DMS53 treated with DMSO at 0.1 percent for 48 hours (cell line): ENCODE measurements at regions not wholly inside any gene's neighbourhood (a gene's known extent, or its start where the extent isn't known, plus 50 kb on each side); places are given as distances from the start of the nearest gene placed in this dataset.

Experiments
- DNase-seq: peaks from one replicate; lab custom pipeline; 2025; ENCODE audit not compliant: unreplicated experiment; lab: John Stamatoyannopoulos, UW

DNA sequence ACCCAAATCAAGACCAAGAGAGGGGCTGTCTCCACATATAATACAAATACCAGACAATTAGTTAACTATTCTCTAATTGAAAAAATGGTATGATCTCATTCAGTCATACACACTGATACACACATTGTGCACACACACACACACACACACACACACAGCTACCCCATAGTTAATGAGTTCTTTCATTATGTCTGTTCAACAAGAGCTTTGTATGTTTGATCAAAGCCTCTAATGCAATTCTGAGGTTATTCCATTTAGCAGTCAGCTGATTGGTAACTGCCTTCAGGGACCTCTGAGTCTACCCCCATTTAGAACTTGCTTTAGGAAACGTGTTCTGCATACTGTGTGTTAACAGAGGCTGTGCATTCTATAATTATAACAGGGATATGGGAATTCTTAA lies 741.4 kb upstream of the LRRTM4 start:
- DNase-seq: no peak

- no peak for DNase-seq
Measured at GRCh38 chr2:78264130-78264529, 742.0 kb upstream of the LRRTM4 start.

GRCh38 chr2:78281164-78281563 lies 744.3 kb upstream of the REG3G start:
- DNase-seq: no peak

DNA sequence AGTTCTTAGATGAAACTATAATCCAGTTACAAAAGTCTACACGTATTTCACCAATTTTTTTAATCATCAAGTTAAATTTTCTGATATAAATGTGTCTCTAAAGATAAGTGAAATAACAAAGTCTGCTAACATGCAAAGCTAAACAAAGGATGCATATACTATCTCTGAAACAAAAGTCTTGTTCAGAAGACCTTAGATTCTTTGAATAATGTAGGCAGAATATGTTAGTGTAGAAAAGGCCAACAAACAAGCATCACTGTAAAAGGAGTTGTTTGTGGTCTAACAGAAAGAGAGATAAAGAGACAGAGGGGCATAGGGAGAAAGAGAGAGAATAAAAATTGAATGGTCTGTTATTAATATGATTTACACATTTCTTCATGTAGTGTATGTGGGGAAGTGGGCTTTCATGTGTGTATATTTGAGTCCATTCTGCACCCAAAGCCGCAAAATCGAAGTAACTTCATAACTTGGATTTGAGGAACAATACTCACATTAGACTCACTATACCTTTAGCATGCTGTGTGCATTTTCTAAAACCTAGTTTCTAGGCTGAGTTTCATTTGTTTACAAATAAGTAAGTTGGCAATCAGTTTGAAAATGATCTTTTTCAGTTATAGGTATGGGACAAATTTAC lies 734.8 kb upstream of the REG3G start:
- DNase-seq: no peak

GRCh38 chr2:78293768-78294167 lies 731.7 kb upstream of the REG3G start:
- no peak for DNase-seq

DNA sequence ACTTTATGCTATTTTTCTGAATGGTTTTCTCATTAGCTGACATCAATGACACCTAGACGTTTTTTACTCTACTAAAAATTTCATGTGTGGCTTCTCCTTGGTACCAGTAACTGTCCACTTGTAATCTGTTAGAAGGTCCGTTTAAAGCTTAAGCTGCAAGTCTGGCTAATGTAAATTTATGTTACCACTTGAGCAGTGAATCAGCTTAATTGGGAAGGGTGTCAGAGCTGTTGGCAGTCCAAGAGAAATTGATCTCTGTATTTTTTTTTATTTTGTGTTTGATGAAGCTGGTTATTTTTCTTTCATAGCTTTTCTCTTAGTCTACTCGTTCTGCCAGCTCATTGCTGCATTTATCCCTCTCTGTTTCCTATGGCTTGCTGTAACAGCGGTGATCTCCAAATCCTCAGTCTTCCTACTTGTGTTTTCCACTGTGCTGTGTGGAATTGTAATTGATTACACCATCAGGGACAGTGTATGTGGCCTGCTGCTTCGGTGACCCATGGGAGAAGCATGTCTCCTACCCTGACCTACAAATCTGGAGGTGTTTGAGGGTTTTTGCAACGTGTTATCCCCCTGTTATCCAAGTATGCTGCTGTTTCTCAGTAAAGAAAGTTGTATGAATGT lies 724.2 kb upstream of the REG3G start:
- DNase-seq: no peak

GRCh38 chr2:78304678-78305077 lies 720.8 kb upstream of the REG3G start:
- no peak for DNase-seq

GRCh38 chr2:78309460-78309859 lies 716.0 kb upstream of the REG3G start:
- DNase-seq: no peak

DNA sequence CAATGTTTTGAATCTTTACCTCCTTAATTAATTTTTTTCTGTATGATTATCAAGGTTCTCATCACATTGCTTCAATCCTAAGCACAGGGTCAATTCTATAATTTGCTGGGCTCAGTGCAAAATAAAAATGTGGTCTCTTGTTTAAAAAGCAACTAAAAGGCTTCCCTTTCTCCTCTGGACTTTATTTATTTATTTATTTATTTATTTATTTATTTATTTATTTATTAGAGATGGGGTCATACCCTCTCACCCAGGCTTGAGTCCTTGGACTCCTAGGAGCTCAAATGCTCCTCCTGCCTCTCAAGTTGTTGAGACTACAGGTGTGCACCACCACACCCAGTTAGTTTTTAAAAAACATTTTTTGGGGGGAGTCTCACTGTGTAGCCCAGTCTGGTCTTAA lies 710.1 kb upstream of the REG3G start:
- no peak for DNase-seq

- no peak for DNase-seq
Measured at GRCh38 chr2:78318275-78318674, 707.2 kb upstream of the REG3G start.

DNA sequence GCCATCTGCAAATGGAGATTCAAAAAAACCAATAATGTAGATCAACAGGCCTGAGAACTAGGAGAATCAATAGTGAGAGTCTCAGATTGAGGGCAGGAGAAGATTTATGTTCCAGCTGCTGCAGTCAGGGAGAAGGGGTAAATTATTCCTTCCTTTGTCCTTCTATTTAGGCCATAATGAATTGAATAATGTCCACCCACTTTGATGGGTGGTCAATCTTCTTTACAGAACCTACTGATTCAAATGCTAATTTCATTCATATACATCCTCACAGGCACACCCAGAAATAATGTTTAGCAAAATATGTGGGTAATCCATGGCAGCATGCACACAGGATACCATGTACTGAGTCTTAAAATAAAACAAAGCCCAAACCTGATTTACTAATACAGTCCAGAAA lies 695.3 kb upstream of the REG3G start:
- no peak for DNase-seq

GRCh38 chr2:78351208-78351607 lies 674.3 kb upstream of the REG3G start:
- DNase-seq: peak; percentile 33

DNA sequence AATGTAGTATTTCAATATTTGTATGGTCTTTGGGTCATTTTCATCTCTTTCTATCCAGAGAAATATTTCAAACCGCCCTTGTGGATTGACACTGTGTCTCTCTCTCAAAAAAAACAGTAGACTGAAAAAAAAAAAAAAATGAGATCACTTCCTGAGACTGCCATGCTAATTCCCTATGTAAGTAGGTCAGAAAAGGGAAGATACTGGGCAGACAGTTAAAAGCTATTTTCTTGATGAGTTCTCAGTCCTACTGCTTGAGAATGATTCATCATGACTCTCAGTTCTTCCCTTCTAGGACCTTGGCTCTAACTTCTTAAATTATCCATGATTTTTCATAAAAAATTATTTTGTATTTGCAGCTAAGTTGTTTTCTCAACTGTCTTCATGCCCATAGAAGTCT lies 672.3 kb upstream of the REG3G start:
- no peak for DNase-seq

DNA sequence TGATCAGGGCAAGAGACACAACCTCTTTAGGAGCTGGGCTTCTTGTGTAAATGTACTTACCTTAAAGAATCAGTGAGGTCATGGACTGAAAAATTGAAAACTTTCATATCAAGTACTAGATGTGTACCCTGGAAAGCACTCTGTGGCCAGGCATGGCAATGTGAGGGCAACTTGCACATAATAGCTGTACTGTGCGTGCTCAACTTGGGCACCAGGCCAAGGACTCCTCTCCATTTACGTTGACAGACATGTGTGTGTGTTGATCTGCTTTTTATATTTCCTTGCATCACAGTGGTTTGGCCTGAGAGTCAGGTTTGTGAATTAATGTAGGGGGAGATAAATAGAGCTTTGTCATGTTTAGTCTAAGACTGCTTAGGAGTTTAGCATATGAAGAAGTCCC lies 669.5 kb upstream of the REG3G start:
- DNase-seq: no peak

- DNase-seq: no peak
Measured at GRCh38 chr2:78383576-78383975, 641.9 kb upstream of the REG3G start.

- no peak for DNase-seq
Measured at GRCh38 chr2:78397198-78397597, 628.3 kb upstream of the REG3G start.

DNA sequence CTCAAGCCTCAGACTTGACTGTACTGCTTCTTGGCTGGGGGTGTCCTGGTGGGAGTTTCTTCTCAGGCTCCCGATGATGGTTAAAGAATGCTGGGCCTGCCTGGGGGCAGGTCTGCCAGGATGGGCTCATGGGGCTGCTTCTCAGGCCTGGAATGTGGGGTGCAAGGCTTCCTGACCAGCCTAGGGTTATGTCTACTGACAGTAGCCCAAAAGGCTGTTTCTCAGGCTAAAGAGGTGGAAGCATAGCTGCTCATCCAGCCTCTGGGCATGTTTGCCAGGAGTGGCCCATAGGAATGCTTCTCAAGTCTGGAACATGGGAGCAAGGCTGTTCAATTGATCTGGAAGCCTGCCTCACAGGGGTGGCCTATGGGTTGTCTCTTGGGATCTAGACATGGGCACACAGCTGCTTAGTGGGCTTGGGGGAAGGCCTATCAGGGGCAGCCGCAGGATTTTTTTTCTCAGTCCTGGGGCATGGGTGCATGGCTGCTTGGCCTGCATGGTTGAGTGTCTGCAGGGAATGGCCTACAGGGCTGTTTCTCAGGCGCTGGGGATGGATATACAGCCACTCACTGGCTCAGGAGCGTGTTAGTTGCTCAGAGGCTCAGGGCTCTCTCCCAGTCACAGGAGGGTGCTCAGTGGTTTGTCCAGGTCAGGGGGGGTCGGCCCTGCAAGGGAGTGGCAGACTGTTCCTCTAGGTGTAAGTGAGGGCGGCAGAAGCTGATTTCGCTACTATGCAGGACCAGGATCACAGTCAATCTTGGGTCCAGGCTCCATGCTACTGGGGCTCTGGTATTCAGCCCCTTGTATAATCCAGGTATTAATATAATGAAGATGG lies 617.3 kb upstream of the REG3G start:
- no peak for DNase-seq

- DNase-seq: no peak
Measured at GRCh38 chr2:78408795-78409118, 616.7 kb upstream of the REG3G start.

DNA sequence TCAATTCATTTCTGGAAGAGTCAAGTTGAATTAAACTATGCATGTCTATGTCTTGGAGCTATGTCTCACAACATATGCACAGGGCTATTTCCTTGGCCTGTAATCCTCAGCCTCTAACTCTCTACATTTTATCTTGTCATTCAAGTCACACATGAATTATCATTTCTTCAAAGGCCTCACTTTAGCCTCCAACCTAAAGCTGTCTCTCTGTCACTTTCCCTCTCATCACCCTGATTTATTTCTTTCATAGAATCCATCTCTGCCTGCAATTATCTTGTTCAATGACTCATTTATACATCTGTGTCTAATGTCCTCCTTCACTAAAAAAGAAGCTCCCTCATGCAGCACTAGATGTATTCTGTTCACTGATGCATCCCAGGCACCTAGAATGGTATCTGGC lies 614.2 kb upstream of the REG3G start:
- no peak for DNase-seq

- DNase-seq: peak; percentile 54
Measured at GRCh38 chr2:78416625-78417300, 608.7 kb upstream of the REG3G start.

- no peak for DNase-seq
Measured at GRCh38 chr2:78417355-78417754, 608.1 kb upstream of the REG3G start.

- peak; percentile 85 for DNase-seq
Measured at GRCh38 chr2:78418021-78418420, 607.5 kb upstream of the REG3G start.
